SK-N-SH (cell line): ENCODE measurements at regions not wholly inside any gene's neighbourhood (a gene's known extent, or its start where the extent isn't known, plus 50 kb on each side); places are given as distances from the start of the nearest gene placed in this dataset.

ENCODE experiments used
- CTCF ChIA-PET: fragments of 300-600, 350-600 bp; formaldehyde crosslinking; extraction: SDS; loops from one replicate; lab custom pipeline; 2021; lab: Yijun Ruan, JAX
- POLR2A ChIA-PET: fragments of 350-600 bp; sonication (Branson Sonifier 250); formaldehyde crosslinking; extraction: SDS; loops from one replicate; lab custom pipeline; 2020; ENCODE audit warnings: antibody characterized with exemption, inconsistent platforms; lab: Yijun Ruan, JAX
- DNase-seq: peaks from one replicate; pipeline ENCODE4 v3.0.0; 2012
- H2AFZ ChIP-seq: fragments of 200-600 bp; sonication (generic); 2 replicates; pipeline ENCODE4 v1.8.1; 2016; ENCODE audit warnings: antibody characterized with exemption, mild to moderate bottlenecking, low read depth
- H3F3A ChIP-seq: fragments of 200-600 bp; sonication (generic); replicated peaks from 2 replicates; pipeline ENCODE3; 2016; ENCODE audit warnings: antibody characterized with exemption, mild to moderate bottlenecking; ENCODE audit not compliant: insufficient read depth
- H3K27ac ChIP-seq, 2 experiments: fragments of 200-500 bp in 1 of 2; fragments of 200-600 bp in 1 of 2; sonication (Bioruptor generic) in 1 of 2; sonication (generic), shearing (Covaris generic) in 1 of 2; 2 replicates each; pipeline versions ENCODE4 v1.5.1 to v1.6.1; 2014 to 2016; ENCODE audit warnings: low read depth in 2 of 2, inconsistent platforms in 1 of 2, low read length in 1 of 2, mild to moderate bottlenecking in 1 of 2, mixed read lengths in 1 of 2
- H3K27me3 ChIP-seq: fragments of 200-600 bp; sonication (generic), shearing (Covaris generic); 2 replicates; pipeline ENCODE4 v1.6.1; 2016; ENCODE audit warnings: mixed run types; ENCODE audit not compliant: insufficient read depth
- H3K36me3 ChIP-seq, 2 experiments: fragments of 200-500 bp in 1 of 2; fragments of 200-600 bp in 1 of 2; sonication (Bioruptor generic) in 1 of 2; sonication (generic) in 1 of 2; replicated peaks in 1 of 2; 2 replicates each; pipeline versions ENCODE3 to v1.5.1; 2014 to 2016; ENCODE audit warnings: low read length in 1 of 2, mild to moderate bottlenecking in 1 of 2; ENCODE audit not compliant: insufficient read depth in 2 of 2, control insufficient read depth in 1 of 2
- H3K4me1 ChIP-seq, 2 experiments: fragments of 200-500 bp in 1 of 2; fragments of 200-600 bp in 1 of 2; sonication (Bioruptor generic) in 1 of 2; sonication (generic), shearing (Covaris generic) in 1 of 2; 2 replicates each; pipeline versions ENCODE4 v1.5.1 to v1.6.1; 2014 to 2016; ENCODE audit warnings: low read depth in 1 of 2, low read length in 1 of 2, mixed run types in 1 of 2; ENCODE audit not compliant: insufficient read depth in 2 of 2, control insufficient read depth in 1 of 2
- H3K4me2 ChIP-seq: fragments of 200-600 bp; sonication (generic), shearing (Covaris generic); 2 replicates; pipeline ENCODE4 v1.6.1; 2017; ENCODE audit warnings: mixed run types
- H3K4me3 ChIP-seq, 2 experiments: fragments of 200-500 bp in 1 of 2; fragments of 200-600 bp in 1 of 2; sonication (Bioruptor generic) in 1 of 2; sonication (generic), shearing (Covaris generic) in 1 of 2; 2 replicates each; pipeline versions ENCODE4 v1.5.1 to v1.8.1; 2014 to 2016; ENCODE audit warnings: low read depth in 2 of 2, inconsistent platforms in 1 of 2, low read length in 1 of 2, mild to moderate bottlenecking in 1 of 2, mixed read lengths in 1 of 2, moderate library complexity in 1 of 2
- H3K79me2 ChIP-seq: fragments of 200-600 bp; sonication (generic); 2 replicates; pipeline ENCODE4 v1.8.1; 2017; ENCODE audit warnings: mild to moderate bottlenecking; ENCODE audit not compliant: insufficient read depth
- H3K9ac ChIP-seq: fragments of 200-600 bp; sonication (generic); 2 replicates; pipeline ENCODE4 v1.6.1; 2017; ENCODE audit warnings: mixed run types
- H3K9me2 ChIP-seq: fragments of 200-600 bp; sonication (generic); 2 replicates; pipeline ENCODE4 v1.6.1; 2017; ENCODE audit warnings: mixed run types
- H3K9me3 ChIP-seq: fragments of 200-600 bp; sonication (generic); 2 replicates; pipeline ENCODE4 v1.6.1; 2017; ENCODE audit warnings: mixed run types, mild to moderate bottlenecking, moderate library complexity
- H4K20me1 ChIP-seq: fragments of 200-600 bp; sonication (generic); 2 replicates; pipeline ENCODE4 v1.6.1; 2017; ENCODE audit warnings: mild to moderate bottlenecking, mixed run types; ENCODE audit not compliant: insufficient read depth
- CHD2 ChIP-seq: fragments of 150-350 bp; IDR thresholded peaks from 2 replicates; pipeline ENCODE4 v1.6.1; 2018; ENCODE audit warnings: low read length; ENCODE audit not compliant: partially characterized antibody
- ELF1 ChIP-seq: IDR thresholded peaks from 2 replicates; pipeline ENCODE4 v1.4.0; 2012
- EP300 ChIP-seq, 2 experiments: IDR thresholded peaks; 2 replicates each; pipeline versions ENCODE4 v1.4.0 to v1.6.1; 2012; ENCODE audit warnings: borderline replicate concordance in 1 of 2, low read depth in 1 of 2, low read length in 1 of 2
- EZH2phosphoT487 ChIP-seq: fragments of 200-600 bp; sonication (generic); IDR thresholded peaks from 2 replicates; pipeline ENCODE4 v1.6.1; 2017; ENCODE audit warnings: low read depth, mixed run types, mild to moderate bottlenecking, antibody characterized with exemption, moderate library complexity, borderline replicate concordance
- FOSL2 ChIP-seq: IDR thresholded peaks from 2 replicates; pipeline ENCODE4 v1.4.0; 2012; ENCODE audit warnings: low read depth, mild to moderate bottlenecking, moderate library complexity, borderline replicate concordance
- GABPA ChIP-seq: IDR thresholded peaks from 2 replicates; pipeline ENCODE4 v1.4.0; 2012; ENCODE audit warnings: low read depth, mild to moderate bottlenecking
- GATA2 ChIP-seq: sonication (generic); formaldehyde crosslinking; IDR thresholded peaks from 2 replicates; pipeline ENCODE4 v1.5.0; 2020; ENCODE audit warnings: mild to moderate bottlenecking, missing genetic modification reagents
- MAX ChIP-seq: IDR thresholded peaks from 2 replicates; pipeline ENCODE4 v1.4.0; 2012; ENCODE audit warnings: low read depth
- MEF2A ChIP-seq: IDR thresholded peaks from 2 replicates; pipeline ENCODE4 v1.4.0; 2012; ENCODE audit warnings: low read depth, borderline replicate concordance
- MXI1 ChIP-seq: IDR thresholded peaks from 2 replicates; pipeline ENCODE4 v1.6.1; 2012; ENCODE audit warnings: mild to moderate bottlenecking, low read depth, low read length, improper control_type of control experiment
- NFIC ChIP-seq: IDR thresholded peaks from 2 replicates; pipeline ENCODE4 v1.4.0; 2012; ENCODE audit warnings: borderline replicate concordance
- NRF1 ChIP-seq: IDR thresholded peaks from 2 replicates; pipeline ENCODE4 v1.6.1; 2012; ENCODE audit warnings: low read depth, mild to moderate bottlenecking, low read length
- PBX3 ChIP-seq: IDR thresholded peaks from 2 replicates; pipeline ENCODE4; 2012
- RCOR1 ChIP-seq: fragments of 150-350 bp; IDR thresholded peaks from 2 replicates; pipeline ENCODE4 v1.6.1; 2017; ENCODE audit warnings: antibody characterized with exemption, low read length
- RFX5 ChIP-seq: IDR thresholded peaks from 2 replicates; pipeline ENCODE4 v1.6.1; 2012; ENCODE audit warnings: mild to moderate bottlenecking, improper control_type of control experiment, low read length
- TAF1 ChIP-seq: IDR thresholded peaks from 2 replicates; pipeline ENCODE4 v1.6.1; 2012; ENCODE audit warnings: low read depth, mild to moderate bottlenecking, low read length, moderate library complexity, borderline replicate concordance
- TCF12 ChIP-seq: IDR thresholded peaks from 2 replicates; pipeline ENCODE4 v1.4.0; 2012
- TEAD4 ChIP-seq: IDR thresholded peaks from 2 replicates; pipeline ENCODE4 v1.4.0; 2012; ENCODE audit warnings: mild to moderate bottlenecking, borderline replicate concordance; ENCODE audit not compliant: insufficient read depth
- YY1 ChIP-seq: IDR thresholded peaks from 2 replicates; pipeline ENCODE4 v1.4.0; 2012; ENCODE audit warnings: low read depth, mild to moderate bottlenecking
- WGBS: methylation state at CpG from one replicate; pipeline ENCODE4 v1.1.6; 2017; ENCODE audit warnings: low lambda C conversion rate; 5-methylcytosine and 5-hydroxymethylcytosine counted together
- TF ChIP-seq, protein P1 (sequence below): fragments of 200-600 bp; sonication (generic); IDR thresholded peaks from 2 replicates; pipeline ENCODE4 v1.6.1; 2017; ENCODE audit warnings: antibody characterized with exemption, mild to moderate bottlenecking, moderate library complexity

DNA sequence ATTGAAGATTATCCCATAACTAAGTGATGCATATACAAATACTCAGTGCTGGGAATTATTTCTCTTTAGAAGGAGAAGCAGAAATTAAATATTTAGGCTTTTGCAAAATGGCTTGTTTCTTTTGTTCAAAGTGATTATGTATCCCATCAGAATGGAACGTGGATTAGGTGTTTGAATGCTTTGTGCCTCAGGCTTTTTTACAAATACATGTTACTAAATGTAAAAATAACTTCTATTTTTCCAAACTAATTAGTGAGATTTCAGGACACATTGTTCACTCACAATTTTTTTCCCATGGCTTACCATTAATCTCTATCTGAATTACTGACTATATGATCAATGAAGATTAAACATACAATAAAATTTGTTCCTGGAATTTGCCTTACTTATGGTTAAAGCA lies 925.9 kb upstream of the CITED2 start:
- TF ChIP-seq NFIC (no peak), PBX3 (no peak), EP300 (IDR thresholded peaks at IDR 0.05; ENCODE audit: borderline replicate concordance in 1 of 2, low read depth in 1 of 2, low read length in 1 of 2) (no peak), TCF12 (no peak), GABPA (no peak), TAF1 (no peak), NRF1 (no peak), FOSL2 (no peak), YY1 (no peak), MEF2A (no peak), ELF1 (no peak), EZH2phosphoT487 (no peak), RCOR1 (no peak)
- TF ChIP-seq, protein P1, sequence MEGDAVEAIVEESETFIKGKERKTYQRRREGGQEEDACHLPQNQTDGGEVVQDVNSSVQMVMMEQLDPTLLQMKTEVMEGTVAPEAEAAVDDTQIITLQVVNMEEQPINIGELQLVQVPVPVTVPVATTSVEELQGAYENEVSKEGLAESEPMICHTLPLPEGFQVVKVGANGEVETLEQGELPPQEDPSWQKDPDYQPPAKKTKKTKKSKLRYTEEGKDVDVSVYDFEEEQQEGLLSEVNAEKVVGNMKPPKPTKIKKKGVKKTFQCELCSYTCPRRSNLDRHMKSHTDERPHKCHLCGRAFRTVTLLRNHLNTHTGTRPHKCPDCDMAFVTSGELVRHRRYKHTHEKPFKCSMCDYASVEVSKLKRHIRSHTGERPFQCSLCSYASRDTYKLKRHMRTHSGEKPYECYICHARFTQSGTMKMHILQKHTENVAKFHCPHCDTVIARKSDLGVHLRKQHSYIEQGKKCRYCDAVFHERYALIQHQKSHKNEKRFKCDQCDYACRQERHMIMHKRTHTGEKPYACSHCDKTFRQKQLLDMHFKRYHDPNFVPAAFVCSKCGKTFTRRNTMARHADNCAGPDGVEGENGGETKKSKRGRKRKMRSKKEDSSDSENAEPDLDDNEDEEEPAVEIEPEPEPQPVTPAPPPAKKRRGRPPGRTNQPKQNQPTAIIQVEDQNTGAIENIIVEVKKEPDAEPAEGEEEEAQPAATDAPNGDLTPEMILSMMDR, result no peak
- Histone ChIP-seq H3K79me2 (no peaks in the 10 kb centered on the region), H3K4me2 (no peak overlapping the region), H3K9me3 (peaks cover 2% of the 10 kb centered on the region; the same call in 1 of the 2 replicates), H3K27ac (no peak overlapping the region), H3K27me3 (no peaks in the 10 kb centered on the region), H3K36me3 (no peaks in the 10 kb centered on the region), H3K4me3 (no peak overlapping the region), H2AFZ (peak overlapping the region; percentile 56; the same call in 1 of the 2 replicates), H3K9ac (no peak overlapping the region), H3K9me2 (no peaks in the 10 kb centered on the region), H3K4me1 (no peaks in the 10 kb centered on the region), H4K20me1 (no peaks in the 10 kb centered on the region), H3F3A (no peaks in the 10 kb centered on the region)
- ChIA-PET POLR2A (no interaction called here), CTCF (no interaction called here)
- 60% methylated on average over 1 of the region's 1 CpG for WGBS
- DNase-seq, result no peak

DNA sequence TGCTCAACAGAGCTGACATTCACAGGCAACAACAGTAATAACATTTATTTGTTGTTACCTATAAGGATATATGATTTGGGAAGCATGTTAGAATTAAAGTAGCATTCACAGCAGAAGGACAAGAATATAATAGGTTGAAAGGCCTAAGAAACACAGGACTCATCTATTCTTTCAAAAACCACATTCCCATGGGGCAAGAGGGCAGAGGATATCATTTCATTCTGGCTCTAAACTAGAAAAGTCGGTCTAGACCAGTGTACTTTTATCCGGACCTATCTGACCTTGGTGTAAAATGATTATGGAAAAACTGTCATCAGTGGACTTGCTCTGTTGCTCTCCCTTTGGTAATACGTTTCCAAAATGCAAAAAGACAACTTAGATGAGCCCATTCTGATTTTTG lies 914.7 kb upstream of the CITED2 start:
- ChIA-PET CTCF (interaction anchor here (1.3 kb wide), 1 partner anchor 39 kb away, joined by 3 read pairs; no protein-coding TSS in a partner anchor), POLR2A (no interaction called here)
- Histone ChIP-seq H3K9ac (no peak overlapping the region), H3F3A (no peaks in the 10 kb centered on the region), H3K4me3 (no peak overlapping the region), H2AFZ (no peak overlapping the region), H3K79me2 (no peaks in the 10 kb centered on the region), H3K9me2 (no peaks in the 10 kb centered on the region), H3K9me3 (peaks cover 4% of the 10 kb centered on the region; the same call in 1 of the 2 replicates), H3K4me1 (no peaks in the 10 kb centered on the region; a peak in 1 of 4 replicates), H3K36me3 (peaks cover 0 to 7% of the 10 kb centered on the region in 2 experiments), H3K4me2 (no peak overlapping the region), H3K27me3 (no peaks in the 10 kb centered on the region), H3K27ac (no peak overlapping the region), H4K20me1 (no peaks in the 10 kb centered on the region)
- TF ChIP-seq GATA2 (CRISPR knock-in tag) (no peak), ELF1 (no peak), MXI1 (no peak), NFIC (no peak), GABPA (no peak), RFX5 (no peak), MAX (no peak), EP300 (IDR thresholded peaks at IDR 0.05; ENCODE audit: borderline replicate concordance in 1 of 2, low read depth in 1 of 2, low read length in 1 of 2) (no peak), TEAD4 (no peak), CHD2 (no peak)
- DNase-seq, result no peak
- 77% methylated on average over 3 of the region's 3 CpGs for WGBS
